NCI-H748 treated with DMSO at 0.1 percent for 48 hours (cell line): ENCODE measurements at regions not wholly inside any gene's neighbourhood (a gene's known extent, or its start where the extent isn't known, plus 50 kb on each side); places are given as distances from the start of the nearest gene placed in this dataset.
"Not testable (repeated sequence)": the region's sequence is repeated elsewhere in the genome, so short reads cannot be mapped to it uniquely, and the experiment has no call there.

Experiments
- DNase-seq: peaks from one replicate; lab custom pipeline; 2025; lab: John Stamatoyannopoulos, UW

DNA sequence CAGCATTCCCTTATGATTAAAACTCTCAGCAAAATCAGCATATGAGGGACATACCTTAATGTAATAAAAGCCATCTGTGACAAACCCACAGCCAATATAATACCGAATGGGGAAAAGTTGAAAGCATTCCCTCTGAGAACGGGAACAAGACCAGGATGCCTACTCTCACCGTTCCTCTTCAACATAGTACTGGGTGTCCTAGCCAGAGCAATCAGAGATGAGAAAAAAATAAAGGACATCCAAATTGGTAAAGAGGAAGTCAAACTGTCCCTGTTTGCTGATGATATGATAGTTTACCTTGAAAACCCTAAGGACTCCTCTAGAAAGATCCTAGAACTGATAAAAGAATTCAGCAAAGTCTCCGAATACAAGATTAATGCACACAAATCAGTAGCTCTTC, 141.6 kb upstream of the MAN1A1 start:
- DNase-seq = not testable (repeated sequence)

DNA sequence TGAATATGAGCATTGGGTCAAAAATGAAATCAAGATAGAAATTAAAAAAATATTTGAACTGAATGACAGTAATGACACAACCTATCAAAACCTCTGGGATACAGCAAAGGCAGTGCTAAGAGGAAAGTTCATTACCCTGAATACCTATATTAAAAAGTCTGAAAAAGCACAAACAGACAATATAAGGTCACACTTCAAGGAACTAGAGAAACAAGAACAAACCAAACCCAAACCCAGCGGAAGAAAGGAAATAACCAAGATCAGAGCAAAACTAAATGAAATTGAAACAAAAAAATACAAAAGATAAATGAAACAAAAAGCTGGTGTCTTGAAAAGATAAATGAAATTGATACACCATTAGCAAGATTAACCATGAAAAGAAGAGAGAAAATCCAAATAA, 140.5 kb upstream of the MAN1A1 start:
- DNase-seq = not testable (repeated sequence)

DNA sequence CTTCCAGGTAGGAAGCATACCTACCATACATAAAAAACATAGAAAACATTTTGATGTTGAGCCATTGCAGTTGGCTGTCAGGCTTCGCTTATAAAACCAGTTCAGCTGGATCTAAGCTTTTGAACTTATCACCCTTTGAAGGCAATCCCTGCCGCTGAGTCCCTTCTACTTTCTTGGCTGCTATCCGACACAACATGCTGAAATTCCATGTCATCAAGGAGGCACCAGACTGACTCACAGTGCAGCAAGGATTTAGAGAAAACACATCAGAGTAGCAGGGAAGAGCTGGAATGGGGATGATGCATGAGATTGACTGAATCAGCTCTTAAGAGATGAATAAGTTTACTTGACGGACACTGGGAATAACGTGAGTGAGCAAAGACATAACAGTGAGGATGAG, 135.0 kb upstream of the MAN1A1 start:
- no peak for DNase-seq

DNA sequence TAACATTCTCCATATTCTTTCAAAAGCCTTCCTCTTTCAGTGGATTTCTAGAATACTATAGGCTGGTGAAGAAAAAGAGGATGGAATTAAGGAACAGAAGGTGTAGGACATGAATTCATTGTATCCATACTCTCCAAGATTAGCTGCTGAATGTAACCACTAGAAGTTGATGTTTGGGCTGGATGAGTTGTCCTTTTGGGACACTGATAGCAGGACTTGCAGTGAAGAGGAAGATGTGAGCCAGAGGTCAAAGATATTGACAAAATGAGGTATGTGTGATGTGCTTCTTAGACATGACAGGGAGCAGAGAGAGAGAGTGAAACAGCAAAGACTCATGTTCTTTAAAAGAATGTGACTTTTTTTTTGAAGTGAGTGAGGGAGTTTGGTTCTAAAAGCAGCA, 134.3 kb upstream of the MAN1A1 start:
- no peak for DNase-seq

DNA sequence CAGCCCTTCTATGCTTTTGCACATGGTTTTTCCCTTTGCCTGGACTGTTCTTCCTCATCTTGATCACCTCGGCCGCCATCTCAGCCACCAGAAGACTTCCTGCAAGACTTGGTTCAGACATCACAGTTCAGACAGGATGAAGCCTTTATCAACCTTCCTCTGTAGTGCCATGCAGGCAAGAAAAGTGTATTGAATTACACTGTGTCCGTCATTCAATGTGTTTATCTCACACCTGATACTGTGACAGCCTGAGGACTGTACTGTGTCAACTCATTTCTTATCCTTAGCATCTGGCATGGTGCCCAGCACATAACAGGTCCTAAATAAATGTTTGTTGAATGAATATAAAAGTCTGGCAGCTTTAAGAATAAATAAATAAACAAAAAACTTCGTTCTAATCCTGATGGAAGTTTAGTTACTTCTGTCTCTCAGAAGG, 133.3 kb upstream of the MAN1A1 start:
- DNase-seq = peak; percentile 10

DNA sequence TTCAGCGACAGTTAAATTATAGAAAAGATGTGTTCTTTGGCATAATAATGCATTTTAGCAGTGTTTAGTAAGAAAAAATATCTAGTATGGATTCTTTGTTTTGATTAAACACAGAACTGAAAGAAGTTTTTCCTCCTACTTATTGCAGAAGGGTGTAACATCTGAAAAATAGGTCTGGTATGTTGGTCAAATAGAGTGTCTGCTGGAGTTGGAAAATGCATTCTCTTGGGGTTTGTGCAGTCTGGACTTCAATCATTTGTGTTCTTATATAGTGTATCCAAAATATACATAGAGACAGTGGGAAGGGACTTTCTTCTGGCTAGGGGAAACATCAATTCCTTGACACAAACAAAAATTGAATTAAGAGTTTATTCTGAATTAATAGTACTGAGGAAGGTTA, 132.4 kb upstream of the MAN1A1 start:
- no peak for DNase-seq

DNA sequence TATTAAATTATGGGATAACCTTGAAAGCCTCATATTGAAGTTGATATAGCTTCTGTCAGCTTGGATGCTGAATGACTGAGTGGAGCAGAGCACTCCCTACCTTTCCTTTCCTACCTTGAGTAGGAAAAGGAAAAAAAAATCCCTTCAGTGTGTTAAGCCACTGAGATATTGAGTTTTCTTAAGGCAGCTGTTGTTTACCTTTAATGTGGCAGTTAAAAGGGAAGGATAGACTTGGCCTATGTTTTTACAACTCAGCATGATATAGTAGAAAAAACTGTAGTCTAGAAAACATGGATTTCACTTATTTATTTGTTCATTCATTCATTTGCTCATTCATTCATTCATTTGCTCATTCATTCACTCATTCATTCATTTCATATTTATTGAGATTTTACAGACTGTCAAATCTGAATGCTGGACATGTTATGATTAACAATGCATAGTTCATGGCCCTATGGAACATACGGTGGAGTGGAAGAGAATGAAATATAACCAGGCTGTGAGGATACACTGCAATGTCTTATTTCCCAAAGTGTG, 131.5 kb upstream of the MAN1A1 start:
- no peak for DNase-seq

DNA sequence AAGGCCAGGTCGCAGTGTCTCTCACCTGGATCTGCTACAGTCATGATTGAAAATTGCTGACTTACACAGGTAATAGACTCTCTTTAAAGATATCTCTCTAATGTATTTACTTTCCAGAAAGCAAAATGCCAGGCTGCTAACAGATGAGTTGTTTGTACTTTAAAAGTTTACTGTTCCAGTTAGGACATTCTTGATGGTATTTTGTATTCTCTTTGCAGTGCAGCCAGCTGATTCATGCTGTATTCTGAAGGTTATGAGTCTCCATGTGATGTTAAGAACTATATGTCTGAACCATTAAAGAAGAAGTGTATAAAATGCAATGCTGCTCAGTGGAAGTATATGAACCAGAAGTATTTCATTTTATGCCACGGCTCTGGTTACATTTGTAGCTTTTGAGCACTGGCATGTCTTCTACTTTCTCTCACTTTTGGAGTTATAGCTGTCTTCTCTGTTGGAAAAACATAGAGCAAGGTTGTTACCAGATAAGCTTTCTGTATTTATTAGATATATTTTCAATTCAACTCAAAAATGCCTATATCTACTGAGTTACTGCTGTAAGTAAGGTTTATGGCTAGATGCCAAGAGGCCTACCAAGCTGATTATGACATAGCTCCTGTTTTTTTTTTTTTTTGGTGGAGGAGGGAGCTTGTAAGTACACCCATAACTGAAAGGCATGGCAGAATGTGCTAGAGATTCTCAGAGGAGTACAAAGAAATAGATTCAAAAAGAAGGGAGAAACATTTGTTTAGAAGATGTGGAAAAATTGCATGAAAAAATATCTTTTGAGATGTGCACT, 130.5 kb upstream of the MAN1A1 start:
- no peak for DNase-seq

DNA sequence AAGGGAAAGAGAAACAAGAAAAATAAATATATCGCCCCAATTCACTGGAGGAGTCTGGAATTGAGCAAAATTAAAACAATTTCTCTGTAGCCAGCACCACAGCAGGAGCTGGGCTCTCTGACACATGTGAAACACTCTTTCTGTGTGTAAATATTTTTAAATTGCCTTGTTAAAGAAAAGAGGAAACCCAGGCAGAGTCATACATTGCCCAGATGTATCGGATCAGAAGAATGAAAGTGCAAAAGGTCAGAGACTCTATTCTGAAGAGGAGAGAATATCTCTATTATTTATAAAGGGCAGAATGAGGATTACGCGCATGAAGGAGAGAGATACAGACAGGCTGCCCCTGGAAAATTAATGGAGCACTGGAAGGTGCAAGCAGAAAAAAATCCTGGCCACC, 127.0 kb upstream of the MAN1A1 start:
- no peak for DNase-seq

DNA sequence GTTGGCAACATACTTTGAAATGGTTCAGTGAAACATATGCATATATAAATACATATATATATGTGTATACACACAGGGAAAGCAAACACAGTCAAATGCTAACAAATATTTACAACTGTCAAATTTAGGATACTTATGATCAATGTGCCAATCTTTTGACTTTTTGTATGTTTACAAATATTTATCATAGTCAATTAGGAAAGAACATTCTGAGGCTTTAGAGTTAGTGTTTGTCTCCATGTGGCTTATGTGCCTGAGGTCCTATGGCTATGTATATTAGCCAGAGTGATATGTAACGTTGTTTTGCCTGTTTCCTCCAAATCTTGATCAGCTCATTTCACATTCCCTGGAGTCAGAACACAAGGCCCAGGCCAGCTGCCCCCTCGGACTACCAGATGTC, 126.5 kb upstream of the MAN1A1 start:
- no peak for DNase-seq

DNA sequence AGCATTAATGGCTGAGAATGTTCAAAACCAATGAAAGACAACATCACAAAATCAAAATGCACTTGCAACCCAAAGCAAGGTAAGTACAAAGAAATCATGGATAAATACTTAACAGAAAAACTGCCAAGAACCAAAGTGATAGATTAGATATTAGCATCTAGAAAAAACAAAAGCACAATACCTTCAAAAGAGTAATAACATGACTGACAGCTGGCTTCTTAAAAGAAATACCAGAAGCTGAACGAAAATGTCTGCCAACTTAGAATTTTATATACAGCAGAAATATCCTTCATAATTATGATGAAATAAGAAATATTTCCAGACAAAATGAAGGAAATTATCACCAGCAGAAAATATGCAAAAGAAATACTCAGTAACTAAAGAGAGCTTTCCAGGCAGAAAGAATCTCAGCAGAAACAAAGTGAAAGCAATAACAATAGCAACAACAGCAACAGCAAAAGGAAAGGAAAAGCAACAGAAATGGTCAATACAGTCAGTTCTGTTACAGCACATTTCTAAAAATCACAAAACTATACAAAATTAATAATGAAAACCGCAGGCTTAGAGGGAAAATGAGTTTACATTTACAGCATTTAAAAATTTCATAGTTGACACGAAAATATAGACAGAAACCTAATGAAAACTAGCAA, 121.5 kb upstream of the MAN1A1 start:
- no peak for DNase-seq

DNA sequence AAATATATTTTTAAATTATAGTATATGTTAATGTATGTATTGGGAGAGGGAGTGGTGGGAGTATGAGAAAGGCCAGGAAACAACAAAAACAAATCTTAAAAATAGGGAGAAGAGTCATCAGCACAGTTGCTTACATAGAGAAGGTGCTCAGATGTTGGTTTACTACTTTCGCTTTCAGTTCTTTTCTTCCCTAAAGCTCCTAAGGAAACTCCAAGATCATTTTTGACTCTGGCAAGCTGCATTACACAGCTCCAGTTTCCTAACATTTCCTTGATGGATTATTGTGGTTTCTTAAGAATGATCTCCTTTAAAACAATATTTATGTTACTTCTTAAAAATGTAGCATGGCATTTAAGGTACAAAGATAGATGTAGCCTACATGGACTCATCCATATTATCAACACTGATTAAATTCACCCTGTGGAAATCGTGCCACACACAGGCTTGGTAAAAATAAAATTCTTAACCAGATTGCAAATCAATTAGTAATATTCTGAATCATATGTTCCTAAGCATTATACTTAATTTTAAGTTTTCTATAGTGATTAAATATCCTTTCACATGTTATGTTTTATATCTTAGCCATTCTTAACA, 118.0 kb upstream of the MAN1A1 start:
- DNase-seq = no peak

DNA sequence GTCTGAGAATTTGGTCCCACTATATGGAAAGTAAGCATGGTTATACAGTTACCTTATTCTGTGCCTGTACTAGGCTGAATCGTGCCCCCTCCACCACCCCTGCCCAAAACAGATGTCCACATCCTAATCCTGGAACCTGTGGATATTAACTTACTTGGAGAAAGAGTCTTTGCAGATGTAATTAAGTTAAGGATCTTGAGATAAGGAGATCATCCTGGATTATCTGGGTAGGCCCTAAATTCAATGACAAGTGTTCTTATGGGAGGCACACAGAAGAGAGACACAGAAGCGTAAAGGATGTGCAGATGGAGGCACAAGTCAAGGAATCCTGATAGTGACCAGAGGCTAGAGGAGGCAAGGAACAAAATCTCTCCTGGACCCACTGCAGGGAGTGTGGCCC, 116.7 kb upstream of the MAN1A1 start:
- no peak for DNase-seq

DNA sequence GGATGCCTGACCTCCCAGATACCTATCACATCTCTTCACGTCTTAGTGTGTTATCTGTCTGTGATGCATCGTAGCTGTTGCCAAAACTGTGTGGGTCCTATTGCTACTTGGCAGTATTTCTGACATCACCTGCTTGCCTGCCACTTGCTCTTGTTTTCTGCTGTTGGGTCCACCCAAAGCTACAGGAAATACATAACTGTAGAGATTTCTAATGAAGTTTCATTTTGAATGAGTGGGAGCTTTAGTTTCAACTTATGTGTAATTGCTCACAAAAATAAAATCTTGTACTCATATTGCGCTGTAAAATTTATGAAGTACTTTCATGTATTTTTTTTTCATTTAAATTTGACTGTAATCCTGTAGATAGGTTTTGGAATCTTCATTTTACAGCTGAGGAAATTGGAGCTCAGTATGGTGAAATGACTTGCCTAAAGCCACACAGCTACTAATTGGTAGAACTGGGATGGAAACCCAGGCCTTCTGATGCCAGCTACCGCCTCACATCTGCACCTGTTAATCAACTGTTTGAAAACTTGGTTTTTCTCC, 113.6 kb upstream of the MAN1A1 start:
- no peak for DNase-seq

DNA sequence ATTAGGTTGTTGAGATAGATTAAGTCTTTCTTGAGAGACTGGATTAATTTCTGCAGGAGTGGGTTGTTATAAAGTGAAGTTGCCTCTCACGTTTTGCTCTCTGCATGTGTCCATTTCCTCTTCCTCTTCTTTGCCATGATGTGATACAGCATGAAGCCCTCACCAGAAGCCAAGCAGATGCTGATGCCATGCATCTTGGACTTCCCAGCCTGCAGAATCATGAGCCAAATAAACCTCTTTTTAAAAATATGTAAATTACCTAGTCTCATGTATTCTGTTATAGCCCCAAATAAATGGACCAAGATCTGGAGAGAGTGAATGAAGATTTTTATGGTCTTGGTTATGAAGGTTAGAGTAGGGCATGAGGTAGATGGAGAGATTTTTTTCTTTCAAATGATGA, 111.6 kb upstream of the MAN1A1 start:
- DNase-seq = no peak

DNA sequence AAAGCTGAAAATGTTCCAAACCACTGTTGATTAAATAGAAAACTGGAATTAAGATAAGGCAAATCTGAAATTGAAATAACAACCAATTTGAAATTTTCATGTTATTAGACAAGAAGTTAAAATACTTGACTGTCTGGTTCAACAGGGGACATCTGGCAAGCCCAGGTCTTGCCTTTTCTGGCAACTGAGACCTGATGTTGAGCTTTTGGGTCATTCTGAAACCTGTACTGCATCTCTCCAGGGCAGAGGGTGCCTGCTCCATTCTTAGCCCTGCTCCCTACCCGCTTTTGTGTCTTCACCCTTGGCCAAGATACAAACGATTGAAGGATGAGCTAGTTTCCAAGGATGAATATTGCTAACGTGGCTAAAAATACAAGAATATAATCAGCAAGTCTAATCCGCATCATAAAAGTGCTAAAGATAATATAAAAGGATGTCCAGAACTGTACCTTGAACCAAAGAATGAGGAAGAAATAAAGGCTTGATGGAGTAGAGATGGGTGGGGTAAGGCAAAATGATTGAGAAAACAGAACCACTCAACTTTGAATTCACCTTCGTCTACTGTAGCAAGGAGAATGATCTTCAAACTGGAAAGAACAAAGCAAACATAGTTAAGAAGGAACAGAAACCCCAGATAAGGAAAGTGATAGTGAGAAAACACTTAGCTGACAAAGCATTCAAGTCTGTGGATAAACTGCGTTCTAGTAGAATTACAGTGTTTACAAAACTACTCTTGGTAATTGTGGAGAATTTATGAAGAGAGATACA, 109.8 kb upstream of the MAN1A1 start:
- DNase-seq = no peak

DNA sequence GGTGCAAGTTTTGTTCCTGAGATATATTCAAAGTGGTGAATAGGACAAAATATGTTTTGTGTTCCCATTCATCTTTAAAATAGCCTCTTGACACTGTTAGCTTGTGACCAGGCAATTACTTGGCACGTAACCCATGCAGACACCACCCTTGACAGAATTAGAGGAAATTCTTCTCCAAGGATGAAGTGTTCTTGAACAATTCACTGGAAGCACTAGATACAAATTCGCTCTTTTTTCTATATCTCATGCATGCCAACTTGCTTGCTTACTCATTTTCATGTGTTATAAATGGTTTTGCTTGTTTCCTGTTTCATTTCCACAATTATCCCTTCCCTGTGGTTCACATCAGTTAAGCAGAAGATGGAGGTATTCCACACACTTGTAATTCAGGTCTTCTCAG, 105.2 kb upstream of the MAN1A1 start:
- no peak for DNase-seq

DNA sequence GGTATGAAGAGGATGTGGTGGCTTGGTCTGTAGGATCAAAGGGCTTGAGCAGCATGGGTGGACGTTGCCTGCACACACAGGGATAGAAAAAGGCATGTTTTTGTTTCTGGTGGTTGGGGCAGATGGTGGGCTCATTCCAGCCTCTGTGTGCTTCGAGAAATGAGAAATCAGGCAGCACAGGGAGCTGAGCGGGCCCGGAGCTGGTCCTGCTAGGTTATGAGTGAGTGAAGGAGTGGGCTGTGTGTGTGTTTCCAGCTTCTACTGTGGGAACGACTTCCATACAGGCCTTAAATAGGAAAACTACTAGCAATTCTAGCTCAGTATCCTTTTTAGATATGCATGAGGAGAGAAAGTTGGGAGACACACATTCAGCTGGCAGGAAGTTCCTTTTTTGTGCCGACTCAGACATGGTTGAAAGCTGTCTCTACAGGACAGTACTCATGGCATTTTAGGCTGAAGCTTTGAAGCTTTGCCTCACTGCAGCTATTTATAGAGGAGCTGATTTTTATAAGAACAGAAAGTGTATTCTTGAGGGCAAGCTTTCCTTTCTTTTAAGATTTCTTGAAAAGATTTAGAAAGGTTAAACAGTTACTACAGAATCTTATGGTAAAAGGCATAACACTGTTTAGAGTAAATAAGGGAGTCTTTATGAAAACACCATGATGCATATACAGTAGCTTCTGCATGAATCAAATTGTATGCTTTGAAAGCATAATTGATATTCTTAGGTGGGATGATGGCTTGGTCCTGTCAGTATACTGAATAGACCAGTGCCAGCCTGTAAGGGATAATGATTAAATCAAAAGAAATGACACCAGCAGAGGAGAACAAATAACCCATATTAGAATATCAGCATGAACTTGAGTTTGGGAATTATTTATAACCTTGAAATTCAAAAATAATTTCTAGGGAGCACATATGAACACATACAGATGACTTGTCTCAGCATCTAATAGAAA, 104.0 kb upstream of the MAN1A1 start:
- DNase-seq = no peak

DNA sequence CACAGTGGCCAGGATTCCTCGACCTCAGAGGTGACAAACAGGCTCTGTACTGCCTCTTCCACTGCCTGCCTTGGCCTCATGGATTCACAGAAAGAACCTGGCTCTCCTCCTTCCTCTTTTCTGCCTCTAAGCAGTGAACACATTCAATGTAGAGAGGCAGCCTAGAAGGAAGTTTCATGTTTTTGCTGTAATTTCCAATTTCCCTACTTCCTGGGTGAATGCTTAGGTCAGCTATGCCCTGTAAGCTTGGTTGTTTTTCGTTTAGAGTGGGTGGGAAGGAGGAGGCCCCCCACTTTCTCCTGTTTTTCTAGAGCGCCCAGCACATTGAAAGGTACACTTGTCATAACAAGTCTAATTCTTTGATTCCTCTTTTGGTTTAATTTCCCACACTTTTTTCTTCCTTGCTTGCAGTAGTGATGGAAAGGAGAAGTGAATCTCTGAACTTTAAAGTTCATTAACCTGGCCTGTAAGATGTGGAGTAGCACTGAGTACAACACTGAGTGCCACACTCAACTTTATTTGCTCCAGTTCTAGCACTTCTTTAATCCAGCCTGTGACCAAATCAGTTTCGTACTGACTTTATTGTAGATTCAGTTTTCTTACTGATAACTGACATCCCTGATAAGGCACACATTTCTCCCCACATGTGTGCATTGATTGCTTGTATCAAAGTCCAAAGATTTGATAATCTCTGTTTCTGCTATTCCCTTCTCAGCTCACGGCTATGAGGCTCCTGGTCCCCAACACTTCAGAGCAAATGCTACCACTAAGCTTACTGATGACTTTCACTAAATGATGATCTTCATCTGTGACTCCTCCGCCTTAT, 100.0 kb upstream of the MAN1A1 start:
- no peak for DNase-seq

DNA sequence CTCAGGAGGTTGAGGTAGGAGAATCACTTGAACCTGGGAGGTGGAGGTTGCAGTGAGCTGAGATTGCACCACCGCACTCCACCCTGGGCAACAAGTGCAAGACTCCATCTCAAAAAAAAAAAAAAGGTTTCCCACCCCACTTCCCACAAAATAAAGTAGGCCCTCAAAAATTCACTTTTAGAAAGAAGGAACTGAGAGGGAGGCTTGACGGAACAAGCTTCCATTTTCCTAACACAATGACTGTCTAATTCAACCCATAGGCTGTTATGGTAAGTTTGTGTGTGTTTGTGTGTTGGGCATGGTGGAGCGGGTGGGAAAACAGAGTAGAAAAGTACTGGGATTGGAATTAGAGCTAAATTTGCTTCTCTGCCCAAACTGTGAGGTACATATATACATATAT, 98.4 kb upstream of the MAN1A1 start:
- DNase-seq = no peak
